OCI-LY3 (cell line): ENCODE measurements at regions not wholly inside any gene's neighbourhood (a gene's known extent, or its start where the extent isn't known, plus 50 kb on each side); places are given as distances from the start of the nearest gene placed in this dataset.

ENCODE experiments used
- H2AFZ ChIP-seq: fragments of 200-600, 300-600 bp; shearing (Covaris generic); 2 replicates; pipeline ENCODE4 v1.6.0; 2014; ENCODE audit warnings: antibody characterized with exemption, low read depth, low read length
- H3K27ac ChIP-seq: fragments of 200-600, 300-600 bp; sonication (generic); 2 replicates; pipeline ENCODE4 v1.5.1; 2014; ENCODE audit warnings: mild to moderate bottlenecking, low read length, moderate library complexity, mixed read lengths
- H3K27me3 ChIP-seq: fragments of 200-600, 300-600 bp; sonication (generic); 2 replicates; pipeline ENCODE4 v1.6.1; 2014; ENCODE audit warnings: low read depth, low read length, mixed read lengths
- H3K36me3 ChIP-seq: fragments of 200-600, 300-600 bp; sonication (generic); replicated peaks from 2 replicates; pipeline ENCODE3; 2014; ENCODE audit warnings: low read depth, low read length, mixed read lengths
- H3K4me1 ChIP-seq: fragments of 300-600, 200-600 bp; sonication (generic); 2 replicates; pipeline ENCODE4 v1.6.1; 2014; ENCODE audit warnings: low read length, mixed read lengths
- H3K4me2 ChIP-seq: fragments of 200-600, 300-600 bp; sonication (generic); 2 replicates; pipeline ENCODE4 v1.6.1; 2014; ENCODE audit warnings: low read length, mixed read lengths
- H3K4me3 ChIP-seq: fragments of 300-600, 200-600 bp; sonication (generic); 2 replicates; pipeline ENCODE4 v1.5.1; 2014; ENCODE audit warnings: antibody characterized with exemption, mild to moderate bottlenecking, low read length, moderate library complexity
- H3K79me2 ChIP-seq: fragments of 300-600, 200-600 bp; shearing (Covaris generic); 2 replicates; pipeline ENCODE4 v1.6.1; 2014; ENCODE audit warnings: mild to moderate bottlenecking, low read length, mixed read lengths
- H3K9ac ChIP-seq: fragments of 300-600, 200-600 bp; shearing (Covaris generic); 2 replicates; pipeline ENCODE4 v1.6.0; 2014; ENCODE audit warnings: mild to moderate bottlenecking, low read length, moderate library complexity
- H3K9me3 ChIP-seq: fragments of 200-600, 300-600 bp; shearing (Covaris generic); 2 replicates; pipeline ENCODE4 v1.6.1; 2014; ENCODE audit warnings: low read length, mixed read lengths; ENCODE audit not compliant: insufficient read depth
- H4K20me1 ChIP-seq: fragments of 200-600, 300-600 bp; sonication (generic); 2 replicates; pipeline ENCODE4 v1.6.1; 2016; ENCODE audit warnings: low read length, mixed read lengths; ENCODE audit not compliant: insufficient read depth
- EZH2phosphoT487 ChIP-seq: fragments of 200-600 bp; shearing (Covaris generic); IDR thresholded peaks from 2 replicates; pipeline ENCODE4 v1.6.1; 2018; ENCODE audit warnings: antibody characterized with exemption, mixed run types, low read depth
- TF ChIP-seq, protein P1 (sequence below): fragments of 200-600, 300-600 bp; sonication (generic); IDR thresholded peaks from 2 replicates; pipeline ENCODE4 v1.5.1; 2014; ENCODE audit warnings: antibody characterized with exemption, low read length, low read depth

DNA sequence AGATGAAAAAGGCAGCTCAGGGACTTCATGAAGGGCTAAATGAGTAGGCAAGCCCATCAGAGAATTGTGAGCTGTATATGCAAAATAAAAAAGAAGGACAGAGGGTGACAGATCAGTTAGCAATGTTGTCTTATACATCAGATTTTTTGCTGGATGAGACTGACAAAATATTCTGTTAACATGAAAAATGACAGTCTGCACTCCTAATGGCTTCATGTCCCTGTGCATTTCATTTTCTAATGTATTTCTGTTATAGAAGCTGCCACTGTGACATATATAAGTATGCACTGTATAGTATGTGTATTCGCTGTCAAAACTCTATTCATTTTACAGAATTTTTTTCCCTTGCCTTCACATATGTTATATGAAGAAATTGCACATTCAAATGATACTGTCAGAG, 559.5 kb downstream of the DMRTA1 start:
- H2AFZ ChIP-seq, result no peak overlapping the region

DNA sequence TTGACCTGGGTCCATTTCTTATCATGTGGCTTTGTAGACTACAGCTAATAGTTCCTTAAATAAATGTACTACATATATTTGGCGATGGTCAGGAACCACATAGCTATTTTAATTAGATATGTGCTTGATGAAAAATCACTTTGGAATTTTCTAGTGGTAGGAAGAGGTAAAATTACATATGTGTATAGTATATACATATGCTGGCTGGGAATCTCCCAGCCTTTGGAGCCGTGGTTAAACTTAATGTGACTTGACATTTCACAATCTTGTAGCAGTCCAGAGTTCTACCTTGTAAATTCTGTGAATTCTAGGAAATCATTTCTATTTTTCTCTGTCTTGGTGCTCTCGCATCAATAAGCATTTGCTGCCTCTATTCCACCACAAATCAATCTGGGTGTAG, 565.0 kb downstream of the DMRTA1 start:
- H3K27me3 ChIP-seq, result no peaks in the 10 kb centered on the region
- H3K4me2 ChIP-seq, result no peak overlapping the region
- H3K27ac ChIP-seq, result no peak overlapping the region
- no peaks in the 10 kb centered on the region for H4K20me1 ChIP-seq
- TF ChIP-seq, protein P1, sequence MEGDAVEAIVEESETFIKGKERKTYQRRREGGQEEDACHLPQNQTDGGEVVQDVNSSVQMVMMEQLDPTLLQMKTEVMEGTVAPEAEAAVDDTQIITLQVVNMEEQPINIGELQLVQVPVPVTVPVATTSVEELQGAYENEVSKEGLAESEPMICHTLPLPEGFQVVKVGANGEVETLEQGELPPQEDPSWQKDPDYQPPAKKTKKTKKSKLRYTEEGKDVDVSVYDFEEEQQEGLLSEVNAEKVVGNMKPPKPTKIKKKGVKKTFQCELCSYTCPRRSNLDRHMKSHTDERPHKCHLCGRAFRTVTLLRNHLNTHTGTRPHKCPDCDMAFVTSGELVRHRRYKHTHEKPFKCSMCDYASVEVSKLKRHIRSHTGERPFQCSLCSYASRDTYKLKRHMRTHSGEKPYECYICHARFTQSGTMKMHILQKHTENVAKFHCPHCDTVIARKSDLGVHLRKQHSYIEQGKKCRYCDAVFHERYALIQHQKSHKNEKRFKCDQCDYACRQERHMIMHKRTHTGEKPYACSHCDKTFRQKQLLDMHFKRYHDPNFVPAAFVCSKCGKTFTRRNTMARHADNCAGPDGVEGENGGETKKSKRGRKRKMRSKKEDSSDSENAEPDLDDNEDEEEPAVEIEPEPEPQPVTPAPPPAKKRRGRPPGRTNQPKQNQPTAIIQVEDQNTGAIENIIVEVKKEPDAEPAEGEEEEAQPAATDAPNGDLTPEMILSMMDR, result no peak
- no peak for TF ChIP-seq EZH2phosphoT487
- no peak overlapping the region for H3K9ac ChIP-seq
- no peaks in the 10 kb centered on the region for H3K79me2 ChIP-seq
- H2AFZ ChIP-seq, result no peak overlapping the region
- H3K9me3 ChIP-seq, result no peaks in the 10 kb centered on the region
- no peaks in the 10 kb centered on the region for H3K36me3 ChIP-seq
- no peak overlapping the region for H3K4me3 ChIP-seq
- peaks cover 6% of the 10 kb centered on the region; the same call in 1 of the 2 replicates for H3K4me1 ChIP-seq

More for the DNA sequence above, 559.5 kb downstream of the DMRTA1 start:
- Histone ChIP-seq H4K20me1 (no peaks in the 10 kb centered on the region), H3K4me2 (no peak overlapping the region), H3K27me3 (no peaks in the 10 kb centered on the region), H3K36me3 (no peaks in the 10 kb centered on the region), H3K79me2 (no peaks in the 10 kb centered on the region), H3K9ac (no peak overlapping the region), H3K4me1 (no peaks in the 10 kb centered on the region; the same call in 1 of the 2 replicates), H3K4me3 (no peak overlapping the region), H3K9me3 (no peaks in the 10 kb centered on the region), H3K27ac (no peak overlapping the region)
- TF ChIP-seq, protein P1, result no peak
- no peak for TF ChIP-seq EZH2phosphoT487

GRCh38 chr9:23015557-23015956, 568.9 kb downstream of the DMRTA1 start:
- Histone ChIP-seq H3K4me1 (peaks cover 7% of the 10 kb centered on the region; the same call in 1 of the 2 replicates), H3K4me2 (no peak overlapping the region), H3K27me3 (no peaks in the 10 kb centered on the region), H3K27ac (no peak overlapping the region), H4K20me1 (no peaks in the 10 kb centered on the region), H3K79me2 (no peaks in the 10 kb centered on the region), H2AFZ (peak overlapping the region; percentile 46; the same call in 1 of the 2 replicates), H3K9me3 (no peaks in the 10 kb centered on the region), H3K4me3 (no peak overlapping the region), H3K9ac (no peak overlapping the region), H3K36me3 (no peaks in the 10 kb centered on the region)
- TF ChIP-seq, protein P1, result no peak
- no peak for TF ChIP-seq EZH2phosphoT487

GRCh38 chr9:23036416-23036815, 589.8 kb downstream of the DMRTA1 start:
- H3K27me3 ChIP-seq, result no peaks in the 10 kb centered on the region
- no peaks in the 10 kb centered on the region for H4K20me1 ChIP-seq
- H3K79me2 ChIP-seq, result no peaks in the 10 kb centered on the region
- H3K4me2 ChIP-seq, result no peak overlapping the region
- no peaks in the 10 kb centered on the region for H3K4me1 ChIP-seq
- H3K36me3 ChIP-seq, result no peaks in the 10 kb centered on the region
- no peak overlapping the region for H3K27ac ChIP-seq
- H2AFZ ChIP-seq, result no peak overlapping the region
- H3K9me3 ChIP-seq, result peaks cover 11% of the 10 kb centered on the region; the same call in 1 of the 2 replicates
- no peak overlapping the region for H3K9ac ChIP-seq
- TF ChIP-seq, protein P1, result no peak
- no peak for TF ChIP-seq EZH2phosphoT487
- no peak overlapping the region for H3K4me3 ChIP-seq
